Activated CD4-positive, alpha-beta T cell treated with anti-CD3 and anti-CD28 coated beads, Interleukin-2, amount 10 ng/mL, durations not matched to agents 24 days and 14 days (primary cell): ENCODE measurements at regions not wholly inside any gene's neighbourhood (a gene's known extent, or its start where the extent isn't known, plus 50 kb on each side); places are given as distances from the start of the nearest gene placed in this dataset.

Experiments used
- DNase-seq: peaks from one replicate; pipeline ENCODE4 v3.0.0; 2022
- H3K27ac Mint-ChIP-seq: one replicate; pipeline ENCODE4 v1.8.0; 2022; ENCODE audit warnings: mild to moderate bottlenecking, mixed read lengths
- H3K27me3 Mint-ChIP-seq: one replicate; pipeline ENCODE4 v1.8.0; 2022; ENCODE audit warnings: mixed read lengths
- H3K36me3 Mint-ChIP-seq: one replicate; pipeline ENCODE4 v1.8.0; 2022; ENCODE audit warnings: low read depth, mild to moderate bottlenecking, mixed read lengths
- H3K4me1 Mint-ChIP-seq: one replicate; pipeline ENCODE4 v1.8.0; 2021; ENCODE audit warnings: mixed read lengths
- H3K4me3 Mint-ChIP-seq: one replicate; pipeline ENCODE4 v1.8.0; 2022; ENCODE audit warnings: mild to moderate bottlenecking, moderate library complexity, mixed read lengths
- H3K9me3 Mint-ChIP-seq: one replicate; pipeline ENCODE4 v1.8.0; 2021; ENCODE audit warnings: mixed read lengths
- intact Hi-C: fragments of 100-400 bp; cut with micrococcal nuclease; formaldehyde crosslinking; loops from one replicate; pipeline ENCODE4 v1.15.1; 2023

- no peak overlapping the region for H3K4me3 Mint-ChIP-seq
- no peaks in the 10 kb centered on the region for H3K4me1 Mint-ChIP-seq
- H3K9me3 Mint-ChIP-seq = no peaks in the 10 kb centered on the region
- intact Hi-C loops = no loop called here
- no peaks in the 10 kb centered on the region for H3K36me3 Mint-ChIP-seq
- DNase-seq = no peak
- no peaks in the 10 kb centered on the region for H3K27me3 Mint-ChIP-seq
- no peak overlapping the region for H3K27ac Mint-ChIP-seq
Observed at GRCh38 chr13:55528434-55528833, 1612.3 kb upstream of the PRR20A start.

GRCh38 chr13:55534306-55534705 is 1606.4 kb upstream of the PRR20A start:
- no peaks in the 10 kb centered on the region for H3K27me3 Mint-ChIP-seq
- no peaks in the 10 kb centered on the region for H3K4me1 Mint-ChIP-seq
- H3K36me3 Mint-ChIP-seq = no peaks in the 10 kb centered on the region
- intact Hi-C loops = no loop called here
- no peak overlapping the region for H3K4me3 Mint-ChIP-seq
- no peak overlapping the region for H3K27ac Mint-ChIP-seq
- DNase-seq = no peak
- H3K9me3 Mint-ChIP-seq = peaks cover 3% of the 10 kb centered on the region

- Mint-ChIP-seq H3K4me3 (no peak overlapping the region), H3K36me3 (no peaks in the 10 kb centered on the region), H3K4me1 (no peaks in the 10 kb centered on the region), H3K9me3 (peaks cover 3% of the 10 kb centered on the region), H3K27ac (no peak overlapping the region), H3K27me3 (no peaks in the 10 kb centered on the region)
- intact Hi-C loops = no loop called here
- DNase-seq = no peak
Observed at GRCh38 chr13:55538424-55538823, 1602.3 kb upstream of the PRR20A start.

GRCh38 chr13:55543053-55543452 is 1597.7 kb upstream of the PRR20A start:
- Mint-ChIP-seq H3K27ac (no peak overlapping the region), H3K27me3 (no peaks in the 10 kb centered on the region), H3K36me3 (no peaks in the 10 kb centered on the region), H3K9me3 (no peaks in the 10 kb centered on the region), H3K4me1 (no peaks in the 10 kb centered on the region), H3K4me3 (no peak overlapping the region)
- intact Hi-C loops = no loop called here
- DNase-seq = no peak

- peaks cover 14% of the 10 kb centered on the region for H3K9me3 Mint-ChIP-seq
- intact Hi-C loops = no loop called here
Observed at GRCh38 chr13:55550624-55551023, 1590.1 kb upstream of the PRR20A start.

GRCh38 chr13:55553701-55554100 is 1587.0 kb upstream of the PRR20A start:
- no peak for DNase-seq
- no peaks in the 10 kb centered on the region for H3K27me3 Mint-ChIP-seq
- H3K36me3 Mint-ChIP-seq = no peaks in the 10 kb centered on the region
- no peaks in the 10 kb centered on the region for H3K4me1 Mint-ChIP-seq
- H3K4me3 Mint-ChIP-seq = no peak overlapping the region
- no peak overlapping the region for H3K27ac Mint-ChIP-seq
- intact Hi-C loops = no loop called here
- H3K9me3 Mint-ChIP-seq = peaks cover 13% of the 10 kb centered on the region

More at GRCh38 chr13:55550624-55551023, 1590.1 kb upstream of the PRR20A start:
- Mint-ChIP-seq H3K4me3 (no peak overlapping the region), H3K36me3 (no peaks in the 10 kb centered on the region), H3K27ac (no peak overlapping the region), H3K27me3 (no peaks in the 10 kb centered on the region), H3K4me1 (no peaks in the 10 kb centered on the region)
- DNase-seq = no peak

GRCh38 chr13:55554741-55555140 is 1586.0 kb upstream of the PRR20A start:
- peaks cover 13% of the 10 kb centered on the region for H3K9me3 Mint-ChIP-seq
- H3K27ac Mint-ChIP-seq = no peak overlapping the region
- H3K27me3 Mint-ChIP-seq = no peaks in the 10 kb centered on the region
- DNase-seq = no peak
- intact Hi-C loops = no loop called here
- H3K4me1 Mint-ChIP-seq = no peaks in the 10 kb centered on the region
- H3K36me3 Mint-ChIP-seq = no peaks in the 10 kb centered on the region
- no peak overlapping the region for H3K4me3 Mint-ChIP-seq

- no peaks in the 10 kb centered on the region for H3K36me3 Mint-ChIP-seq
- H3K4me3 Mint-ChIP-seq = no peak overlapping the region
- no peak overlapping the region for H3K27ac Mint-ChIP-seq
- H3K27me3 Mint-ChIP-seq = no peaks in the 10 kb centered on the region
- H3K9me3 Mint-ChIP-seq = peaks cover 8% of the 10 kb centered on the region
- intact Hi-C loops = no loop called here
- DNase-seq = no peak
- no peaks in the 10 kb centered on the region for H3K4me1 Mint-ChIP-seq
Observed at GRCh38 chr13:55560331-55560730, 1580.4 kb upstream of the PRR20A start.

- H3K4me1 Mint-ChIP-seq = no peaks in the 10 kb centered on the region
- H3K9me3 Mint-ChIP-seq = peaks cover 5% of the 10 kb centered on the region
- no peak overlapping the region for H3K4me3 Mint-ChIP-seq
- H3K36me3 Mint-ChIP-seq = no peaks in the 10 kb centered on the region
- H3K27me3 Mint-ChIP-seq = no peaks in the 10 kb centered on the region
- no peak for DNase-seq
- intact Hi-C loops = no loop called here
- H3K27ac Mint-ChIP-seq = no peak overlapping the region
Observed at GRCh38 chr13:55563267-55563666, 1577.5 kb upstream of the PRR20A start.

- Mint-ChIP-seq H3K9me3 (peaks cover 5% of the 10 kb centered on the region), H3K4me3 (no peak overlapping the region), H3K36me3 (no peaks in the 10 kb centered on the region), H3K4me1 (no peaks in the 10 kb centered on the region), H3K27me3 (no peaks in the 10 kb centered on the region), H3K27ac (no peak overlapping the region)
- intact Hi-C loops = no loop called here
- no peak for DNase-seq
Observed at GRCh38 chr13:55566334-55566733, 1574.4 kb upstream of the PRR20A start.

- H3K36me3 Mint-ChIP-seq = no peaks in the 10 kb centered on the region
- intact Hi-C loops = no loop called here
- DNase-seq = no peak
- peaks cover 5% of the 10 kb centered on the region for H3K9me3 Mint-ChIP-seq
- no peak overlapping the region for H3K27ac Mint-ChIP-seq
- H3K4me1 Mint-ChIP-seq = no peaks in the 10 kb centered on the region
- no peak overlapping the region for H3K4me3 Mint-ChIP-seq
- no peaks in the 10 kb centered on the region for H3K27me3 Mint-ChIP-seq
Observed at GRCh38 chr13:55566779-55567178, 1573.9 kb upstream of the PRR20A start.

GRCh38 chr13:55567721-55568625 is 1572.7 kb upstream of the PRR20A start:
- H3K36me3 Mint-ChIP-seq = no peaks in the 10 kb centered on the region

GRCh38 chr13:55569082-55569481 is 1571.6 kb upstream of the PRR20A start:
- intact Hi-C loops = no loop called here
- no peaks in the 10 kb centered on the region for H3K36me3 Mint-ChIP-seq
- H3K27me3 Mint-ChIP-seq = no peaks in the 10 kb centered on the region
- no peak overlapping the region for H3K27ac Mint-ChIP-seq
- DNase-seq = no peak
- H3K4me1 Mint-ChIP-seq = no peaks in the 10 kb centered on the region
- peaks cover 4% of the 10 kb centered on the region for H3K9me3 Mint-ChIP-seq
- H3K4me3 Mint-ChIP-seq = no peak overlapping the region

More at GRCh38 chr13:55567721-55568625, 1572.7 kb upstream of the PRR20A start:
- no peak for DNase-seq
- H3K9me3 Mint-ChIP-seq = peaks cover 5% of the 10 kb centered on the region
- no peak overlapping the region for H3K4me3 Mint-ChIP-seq
- H3K4me1 Mint-ChIP-seq = no peaks in the 10 kb centered on the region
- no peak overlapping the region for H3K27ac Mint-ChIP-seq
- H3K27me3 Mint-ChIP-seq = no peaks in the 10 kb centered on the region
- intact Hi-C loops = no loop called here

GRCh38 chr13:55569514-55569913 is 1571.2 kb upstream of the PRR20A start:
- H3K27ac Mint-ChIP-seq = no peak overlapping the region
- no peaks in the 10 kb centered on the region for H3K36me3 Mint-ChIP-seq
- H3K9me3 Mint-ChIP-seq = peaks cover under 1% of the 10 kb centered on the region
- no peak overlapping the region for H3K4me3 Mint-ChIP-seq
- no peak for DNase-seq
- intact Hi-C loops = no loop called here
- H3K4me1 Mint-ChIP-seq = no peaks in the 10 kb centered on the region
- no peaks in the 10 kb centered on the region for H3K27me3 Mint-ChIP-seq

- no peaks in the 10 kb centered on the region for H3K4me1 Mint-ChIP-seq
- H3K9me3 Mint-ChIP-seq = no peaks in the 10 kb centered on the region
- H3K36me3 Mint-ChIP-seq = no peaks in the 10 kb centered on the region
- DNase-seq = no peak
- no peak overlapping the region for H3K4me3 Mint-ChIP-seq
- H3K27ac Mint-ChIP-seq = no peak overlapping the region
- intact Hi-C loops = no loop called here
- no peaks in the 10 kb centered on the region for H3K27me3 Mint-ChIP-seq
Observed at GRCh38 chr13:55570371-55570770, 1570.3 kb upstream of the PRR20A start.
